ENCODE measurements at regions not wholly inside any gene's neighbourhood (a gene's known extent, or its start where the extent isn't known, plus 50 kb on each side); places are given as distances from the start of the nearest gene placed in this dataset.

DNA sequence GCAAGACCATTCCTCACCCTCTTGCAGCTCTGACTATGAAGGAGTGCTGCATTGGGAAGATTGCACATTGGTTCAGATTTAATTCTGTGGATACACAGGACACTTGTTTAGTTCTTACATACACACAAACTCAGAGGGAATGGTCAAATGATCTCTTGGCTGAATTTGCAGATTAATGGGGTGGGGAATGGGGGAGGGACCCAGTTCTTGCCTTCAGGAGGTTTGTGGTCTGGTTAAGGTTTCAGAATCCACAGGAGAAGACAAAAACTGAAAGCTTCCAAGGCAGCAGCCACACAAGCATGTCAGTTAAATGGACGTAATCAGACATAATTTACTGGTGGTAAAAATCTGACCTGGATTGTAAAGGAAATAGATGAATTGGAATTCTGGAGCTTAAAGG lies 257.1 kb upstream of the ROPN1 start:
- DNase-seq, result no peak

GRCh38 chr3:124250053-124250452 lies 258.1 kb upstream of the ROPN1 start:
- DNase-seq, result no peak

DNA sequence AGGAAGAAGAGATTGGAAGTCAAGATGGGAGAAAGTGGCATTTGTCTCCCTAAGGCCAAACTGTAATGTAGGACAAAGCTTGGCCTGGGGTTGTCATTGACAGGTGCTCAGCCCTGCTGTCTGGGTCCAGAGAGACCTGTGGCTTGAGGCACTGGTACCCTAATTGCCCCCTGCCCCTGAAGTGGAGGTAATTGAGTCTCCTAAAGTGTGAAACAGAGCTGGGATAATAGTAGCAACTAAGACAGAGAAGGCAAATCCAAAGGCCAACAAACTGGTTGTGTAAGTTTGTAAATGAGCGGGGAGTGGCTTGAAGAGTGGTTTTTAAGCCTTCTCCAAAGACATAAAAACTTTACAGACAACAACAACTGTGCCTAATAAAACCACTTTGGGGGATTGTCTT lies 264.2 kb upstream of the ROPN1 start:
- DNase-seq, result no peak

- DNase-seq, result no peak
Measured at GRCh38 chr3:124256599-124256998, 264.7 kb upstream of the ROPN1 start.

GRCh38 chr3:124257336-124257864 lies 265.5 kb upstream of the ROPN1 start:
- no peak for DNase-seq

GRCh38 chr3:124258057-124258500 lies 266.2 kb upstream of the ROPN1 start:
- DNase-seq, result no peak

DNA sequence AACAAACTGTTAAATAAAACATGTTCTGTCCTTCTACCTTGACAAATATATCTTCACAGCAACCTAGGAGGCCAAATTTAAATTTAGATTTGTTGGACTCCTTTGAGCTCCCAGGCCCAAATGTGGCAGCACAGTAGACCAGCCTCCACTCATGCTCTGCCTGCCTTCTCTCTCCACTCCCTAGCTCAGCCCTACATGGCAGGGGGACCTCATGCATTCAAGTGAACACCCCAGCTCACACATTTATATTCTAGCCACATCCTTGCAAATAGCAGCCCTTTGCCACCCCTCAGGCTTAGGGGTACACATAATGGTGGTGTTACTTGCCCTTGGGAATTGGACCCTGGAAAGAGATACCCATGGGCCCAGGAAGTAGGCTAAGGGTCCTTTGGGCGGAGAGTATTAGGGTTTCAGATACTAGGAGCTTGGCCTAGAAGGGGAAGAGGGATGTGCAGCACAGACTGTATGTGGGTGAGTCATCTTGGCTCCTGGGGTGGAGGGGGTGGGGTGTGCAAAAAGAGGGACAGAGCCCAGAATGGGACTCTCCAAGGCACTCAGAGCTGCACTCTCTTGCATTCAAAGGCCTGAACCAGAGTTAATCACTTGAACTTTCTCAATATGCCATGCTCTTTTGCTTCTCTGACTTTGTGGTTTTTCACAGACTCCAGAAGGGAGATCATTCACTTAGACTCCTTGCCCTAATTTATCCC lies 268.4 kb upstream of the ROPN1 start:
- DNase-seq, result no peak

GRCh38 chr3:124261306-124261705 lies 269.4 kb upstream of the ROPN1 start:
- DNase-seq, result no peak

GRCh38 chr3:124263168-124263567 lies 271.2 kb upstream of the ROPN1 start:
- no peak for DNase-seq

- no peak for DNase-seq
Measured at GRCh38 chr3:124264346-124264745, 272.4 kb upstream of the ROPN1 start.

DNA sequence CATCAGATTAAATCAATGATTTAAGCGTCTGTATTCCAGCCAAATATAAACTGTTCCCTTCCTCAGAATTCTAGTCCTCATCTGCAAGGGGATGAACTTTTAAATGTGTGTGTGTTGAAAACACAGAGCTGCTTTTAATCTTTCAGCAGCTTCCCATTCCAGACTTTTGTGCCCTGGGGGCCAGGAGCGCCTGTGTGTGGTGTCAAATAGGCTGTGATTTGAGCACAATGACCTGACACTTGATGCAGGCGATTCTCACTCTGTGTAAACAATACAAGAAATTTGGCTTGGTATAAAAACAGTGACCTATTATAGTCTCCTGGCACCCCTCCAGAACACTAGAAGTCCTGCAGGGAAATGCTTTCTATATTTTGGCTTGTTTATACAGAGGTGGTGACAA lies 274.6 kb upstream of the ROPN1 start:
- DNase-seq, result no peak

GRCh38 chr3:124267406-124267805 lies 275.5 kb upstream of the ROPN1 start:
- DNase-seq, result no peak

DNA sequence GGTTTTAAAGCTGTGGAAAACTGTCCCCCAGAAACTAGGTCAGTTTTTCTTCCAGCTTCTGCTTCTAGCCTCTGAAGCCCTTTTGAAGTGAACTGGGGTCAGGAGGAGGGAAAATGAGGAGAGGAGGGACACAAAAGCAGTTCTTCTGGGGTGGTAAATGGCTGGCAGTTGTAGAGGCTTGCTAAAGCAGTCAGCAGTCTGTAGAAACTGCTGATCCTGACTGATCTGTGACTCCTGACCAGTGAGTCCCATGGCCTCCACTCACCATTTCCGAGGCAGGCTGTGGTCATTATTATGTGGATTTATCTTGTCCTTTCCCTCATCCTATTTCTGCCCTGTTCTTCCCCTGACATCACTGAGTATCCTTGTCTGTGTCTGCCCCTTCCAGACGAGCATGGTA lies 276.4 kb upstream of the ROPN1 start:
- no peak for DNase-seq

- no peak for DNase-seq
Measured at GRCh38 chr3:124269619-124270018, 277.7 kb upstream of the ROPN1 start.

- no peak for DNase-seq
Measured at GRCh38 chr3:124272605-124273151, 280.8 kb upstream of the ROPN1 start.

- DNase-seq, result no peak
Measured at GRCh38 chr3:124273651-124274050, 281.7 kb upstream of the ROPN1 start.

DNA sequence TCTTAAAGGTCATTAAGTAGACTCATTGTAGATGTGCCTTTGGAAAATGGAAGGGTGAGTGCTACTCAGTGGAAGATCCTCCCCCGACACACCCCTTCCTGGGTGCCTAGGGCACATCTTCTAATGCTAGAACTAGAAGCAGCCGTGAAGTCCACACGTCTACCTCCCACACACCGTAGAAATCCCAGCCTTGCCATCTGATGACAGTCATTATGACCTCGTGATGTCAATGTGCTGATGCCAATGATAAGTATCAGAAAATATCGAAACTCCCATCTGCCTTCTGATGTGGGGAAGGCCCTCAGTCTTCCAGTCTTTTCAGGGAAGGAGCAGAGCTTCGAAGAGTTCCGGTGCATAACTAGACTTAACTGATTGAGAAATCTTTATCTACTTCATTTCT lies 282.1 kb upstream of the ROPN1 start:
- no peak for DNase-seq

DNA sequence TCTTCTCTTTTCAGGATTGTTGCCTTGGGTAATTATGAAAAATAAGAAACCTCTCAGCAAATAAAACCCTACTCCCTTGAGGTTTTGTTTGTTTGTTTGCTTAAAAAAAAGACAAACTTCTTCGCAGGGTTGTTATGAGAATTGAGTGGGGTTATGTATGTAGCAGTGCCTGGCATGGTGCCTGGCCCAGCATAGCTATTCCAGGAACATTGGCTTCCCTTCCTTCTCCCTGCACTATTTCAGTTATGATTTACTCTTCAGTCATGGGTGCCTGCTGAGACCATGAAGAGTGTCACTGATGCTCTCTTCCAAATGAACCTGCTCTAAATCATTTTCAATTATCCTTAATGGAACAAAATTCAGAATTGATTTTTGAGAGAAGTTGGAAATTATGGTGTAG lies 283.5 kb upstream of the ROPN1 start:
- no peak for DNase-seq

GRCh38 chr3:124276133-124276532 lies 284.2 kb upstream of the ROPN1 start:
- DNase-seq, result no peak

DNA sequence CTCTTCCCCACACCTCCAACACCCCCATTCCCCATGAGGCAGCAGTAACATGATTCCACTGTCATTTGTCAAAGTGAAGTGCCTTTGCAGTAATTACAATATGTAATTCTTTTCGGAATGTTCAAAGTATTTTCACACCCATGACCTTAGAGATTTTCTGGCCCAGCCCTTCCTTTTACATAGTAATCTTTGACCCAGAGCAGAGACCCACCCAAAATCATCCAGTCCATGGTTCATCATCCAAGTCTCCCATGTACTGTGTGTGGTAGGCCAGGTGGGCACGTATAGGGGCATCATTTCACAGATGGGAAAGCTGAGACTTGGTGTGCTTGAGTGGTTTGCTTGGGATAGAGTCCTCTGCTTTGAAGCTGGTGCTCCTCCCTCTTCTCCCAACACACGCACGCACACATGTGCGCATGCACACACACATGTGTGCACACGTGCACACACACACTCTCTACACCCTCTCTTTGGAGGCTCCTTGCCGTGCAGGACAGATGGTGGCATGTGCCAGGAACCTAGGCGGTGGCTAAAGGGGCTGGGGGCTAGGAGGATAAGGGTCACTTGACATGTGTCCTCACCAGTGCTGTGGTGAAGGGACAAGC lies 284.7 kb upstream of the ROPN1 start:
- DNase-seq, result no peak

GRCh38 chr3:124277144-124277890 lies 285.4 kb upstream of the ROPN1 start:
- no peak for DNase-seq

DNA sequence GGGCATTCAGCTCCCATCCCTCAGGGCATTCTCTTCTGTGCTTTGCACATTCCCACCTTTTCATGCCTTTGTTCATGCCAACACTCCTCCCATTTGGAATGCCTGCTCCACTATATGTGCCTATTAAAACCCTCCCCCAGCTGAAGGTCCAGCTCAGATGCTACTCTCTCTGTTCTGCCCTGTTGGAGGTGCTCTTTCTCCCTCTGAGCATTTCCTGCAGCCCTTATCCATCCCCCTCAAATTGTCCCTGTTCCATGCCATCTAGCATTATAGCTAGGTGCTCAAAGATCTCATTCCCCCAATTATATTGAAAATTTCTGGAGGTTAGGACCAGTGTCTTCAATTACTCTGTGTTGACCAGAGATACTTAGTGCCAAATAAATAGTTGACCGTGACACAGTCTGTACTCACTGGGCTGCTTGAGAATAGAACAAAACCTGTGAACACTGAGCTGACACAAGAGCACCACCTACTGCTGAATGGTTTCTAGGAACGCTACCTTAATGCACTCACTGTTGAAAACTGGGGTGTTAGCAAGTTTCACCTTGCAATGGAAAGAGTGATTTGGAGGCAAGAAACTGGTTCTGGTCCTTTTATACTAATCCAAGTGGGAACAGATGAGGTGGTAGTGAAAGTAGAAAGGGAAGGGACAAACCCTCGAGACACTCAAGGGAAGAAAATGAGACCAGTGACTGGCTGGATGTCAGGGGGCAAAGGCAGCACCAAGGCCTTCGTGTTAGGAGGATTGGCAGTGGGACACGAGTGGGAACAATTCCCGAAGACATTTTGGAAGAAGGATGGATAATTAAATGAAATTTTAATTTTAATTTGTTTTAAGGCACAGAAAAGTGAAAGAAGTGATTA lies 289.8 kb upstream of the ROPN1 start:
- DNase-seq, result no peak
